ENCODE measurements at regions not wholly inside any gene's neighbourhood (a gene's known extent, or its start where the extent isn't known, plus 50 kb on each side); places are given as distances from the start of the nearest gene placed in this dataset.
"Not testable (repeated sequence)": the region's sequence is repeated elsewhere in the genome, so short reads cannot be mapped to it uniquely, and the experiment has no call there.

DNA sequence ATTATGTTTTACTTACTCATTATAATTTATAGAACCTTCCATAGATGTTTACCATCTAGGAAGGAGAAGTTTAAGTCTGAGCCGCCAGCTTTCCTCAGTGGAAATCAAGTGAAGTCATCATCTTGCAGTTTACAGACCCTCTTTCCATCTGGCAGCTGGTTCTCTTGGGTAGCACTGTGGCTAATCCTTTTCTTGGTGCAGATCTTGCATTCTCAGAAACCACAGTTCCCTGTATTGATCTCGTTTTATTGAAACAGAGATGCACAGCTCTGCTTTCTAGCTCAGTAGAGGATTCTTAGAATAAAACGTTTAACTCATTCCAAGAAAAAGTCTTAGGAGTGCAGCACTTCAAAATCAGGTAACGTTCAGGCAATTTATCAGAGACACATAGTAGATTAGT lies 1154.7 kb downstream of the FOXD4L5 start:
- TF ChIP-seq, protein P1, sequence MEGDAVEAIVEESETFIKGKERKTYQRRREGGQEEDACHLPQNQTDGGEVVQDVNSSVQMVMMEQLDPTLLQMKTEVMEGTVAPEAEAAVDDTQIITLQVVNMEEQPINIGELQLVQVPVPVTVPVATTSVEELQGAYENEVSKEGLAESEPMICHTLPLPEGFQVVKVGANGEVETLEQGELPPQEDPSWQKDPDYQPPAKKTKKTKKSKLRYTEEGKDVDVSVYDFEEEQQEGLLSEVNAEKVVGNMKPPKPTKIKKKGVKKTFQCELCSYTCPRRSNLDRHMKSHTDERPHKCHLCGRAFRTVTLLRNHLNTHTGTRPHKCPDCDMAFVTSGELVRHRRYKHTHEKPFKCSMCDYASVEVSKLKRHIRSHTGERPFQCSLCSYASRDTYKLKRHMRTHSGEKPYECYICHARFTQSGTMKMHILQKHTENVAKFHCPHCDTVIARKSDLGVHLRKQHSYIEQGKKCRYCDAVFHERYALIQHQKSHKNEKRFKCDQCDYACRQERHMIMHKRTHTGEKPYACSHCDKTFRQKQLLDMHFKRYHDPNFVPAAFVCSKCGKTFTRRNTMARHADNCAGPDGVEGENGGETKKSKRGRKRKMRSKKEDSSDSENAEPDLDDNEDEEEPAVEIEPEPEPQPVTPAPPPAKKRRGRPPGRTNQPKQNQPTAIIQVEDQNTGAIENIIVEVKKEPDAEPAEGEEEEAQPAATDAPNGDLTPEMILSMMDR (IDR thresholded peaks at IDR 0.05) = not testable (repeated sequence)
- not testable (repeated sequence) for TF ChIP-seq SIN3A (IDR thresholded peaks at IDR 0.05; ENCODE audit: borderline replicate concordance, insufficient read depth, low read depth, low read length)
- TF ChIP-seq, protein P2, sequence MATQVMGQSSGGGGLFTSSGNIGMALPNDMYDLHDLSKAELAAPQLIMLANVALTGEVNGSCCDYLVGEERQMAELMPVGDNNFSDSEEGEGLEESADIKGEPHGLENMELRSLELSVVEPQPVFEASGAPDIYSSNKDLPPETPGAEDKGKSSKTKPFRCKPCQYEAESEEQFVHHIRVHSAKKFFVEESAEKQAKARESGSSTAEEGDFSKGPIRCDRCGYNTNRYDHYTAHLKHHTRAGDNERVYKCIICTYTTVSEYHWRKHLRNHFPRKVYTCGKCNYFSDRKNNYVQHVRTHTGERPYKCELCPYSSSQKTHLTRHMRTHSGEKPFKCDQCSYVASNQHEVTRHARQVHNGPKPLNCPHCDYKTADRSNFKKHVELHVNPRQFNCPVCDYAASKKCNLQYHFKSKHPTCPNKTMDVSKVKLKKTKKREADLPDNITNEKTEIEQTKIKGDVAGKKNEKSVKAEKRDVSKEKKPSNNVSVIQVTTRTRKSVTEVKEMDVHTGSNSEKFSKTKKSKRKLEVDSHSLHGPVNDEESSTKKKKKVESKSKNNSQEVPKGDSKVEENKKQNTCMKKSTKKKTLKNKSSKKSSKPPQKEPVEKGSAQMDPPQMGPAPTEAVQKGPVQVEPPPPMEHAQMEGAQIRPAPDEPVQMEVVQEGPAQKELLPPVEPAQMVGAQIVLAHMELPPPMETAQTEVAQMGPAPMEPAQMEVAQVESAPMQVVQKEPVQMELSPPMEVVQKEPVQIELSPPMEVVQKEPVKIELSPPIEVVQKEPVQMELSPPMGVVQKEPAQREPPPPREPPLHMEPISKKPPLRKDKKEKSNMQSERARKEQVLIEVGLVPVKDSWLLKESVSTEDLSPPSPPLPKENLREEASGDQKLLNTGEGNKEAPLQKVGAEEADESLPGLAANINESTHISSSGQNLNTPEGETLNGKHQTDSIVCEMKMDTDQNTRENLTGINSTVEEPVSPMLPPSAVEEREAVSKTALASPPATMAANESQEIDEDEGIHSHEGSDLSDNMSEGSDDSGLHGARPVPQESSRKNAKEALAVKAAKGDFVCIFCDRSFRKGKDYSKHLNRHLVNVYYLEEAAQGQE (IDR thresholded peaks at IDR 0.05; ENCODE audit: insufficient read depth in 1 of 2, low read depth in 2 of 2, low read length in 1 of 2) = not testable (repeated sequence)
